HL-60/S4 (cell line): ENCODE measurements at regions not wholly inside any gene's neighbourhood (a gene's known extent, or its start where the extent isn't known, plus 50 kb on each side); places are given as distances from the start of the nearest gene placed in this dataset.
"Not testable (repeated sequence)": the region's sequence is repeated elsewhere in the genome, so short reads cannot be mapped to it uniquely, and the experiment has no call there.

Experiments
- in situ Hi-C: fragments of 300-500 bp; cut with MboI; formaldehyde crosslinking; loops from 2 replicates; pipeline ENCODE4 v1.14.3; 2022; ENCODE audit warnings: low sequenced_read_pairs

- in situ Hi-C loops = no loop called here
These were observed 228.9 kb downstream of the TTC8 start for GRCh38 chr14:89053303-89053702.

DNA sequence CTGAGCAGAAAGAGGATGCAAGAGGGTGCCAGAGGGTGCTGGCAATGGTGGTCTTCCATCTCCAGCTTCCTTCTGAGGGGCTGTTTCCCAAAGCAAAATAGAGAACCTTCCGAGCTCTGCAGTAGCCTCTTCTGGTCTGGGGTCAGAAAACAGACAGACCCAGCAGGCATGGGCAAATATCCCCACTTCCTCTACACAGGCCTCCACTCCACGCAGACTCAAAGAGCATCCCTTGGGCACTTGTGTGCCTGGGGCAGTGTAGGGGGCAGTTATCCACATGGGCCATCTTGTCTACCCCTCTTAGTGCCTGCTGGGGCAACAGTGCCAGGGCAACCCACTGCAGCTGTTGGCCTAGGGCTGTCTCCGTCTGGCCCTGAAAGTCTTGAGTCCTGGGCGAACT, 231.9 kb downstream of the TTC8 start:
- in situ Hi-C loops = no loop called here

- in situ Hi-C loops = no loop called here
These were observed 234.2 kb downstream of the TTC8 start for GRCh38 chr14:89058697-89059096.

DNA sequence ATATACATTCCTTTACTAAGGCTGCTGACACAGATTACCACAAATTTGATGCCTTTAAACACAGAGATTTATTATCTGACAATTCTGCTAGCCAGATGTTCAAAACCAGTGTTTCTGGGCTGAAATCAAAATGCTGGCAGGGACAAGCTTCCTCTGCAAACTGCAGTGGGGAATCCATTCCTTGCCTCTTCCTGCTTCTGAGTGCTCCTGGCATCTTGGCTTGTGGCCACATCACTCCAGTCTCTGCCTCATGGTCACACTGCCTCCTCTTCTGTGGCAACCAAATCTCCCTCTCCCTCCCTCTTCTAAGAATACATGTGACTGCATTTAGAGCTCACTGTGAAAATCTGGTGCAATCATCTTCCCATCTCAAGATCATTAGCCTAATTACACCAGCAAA, 235.7 kb downstream of the TTC8 start:
- in situ Hi-C loops = no loop called here

DNA sequence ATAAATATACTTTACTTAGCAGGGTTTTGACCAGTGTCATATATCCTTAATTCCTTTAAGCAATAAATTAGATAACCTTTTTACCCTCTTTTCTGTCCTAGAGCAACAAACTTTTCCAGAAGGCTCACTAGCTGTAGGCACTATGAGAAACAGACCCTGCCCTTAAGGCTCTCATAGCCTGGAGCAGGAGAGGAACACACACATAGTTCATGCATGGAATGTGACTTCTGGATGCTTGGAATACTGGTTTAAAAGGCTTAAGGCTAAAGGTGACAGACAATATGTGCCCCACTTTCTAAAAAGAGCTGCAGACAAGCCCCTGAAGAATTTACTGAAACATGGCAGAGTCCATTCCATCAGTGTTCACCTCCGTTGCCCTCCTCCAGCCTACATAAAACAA, 237.2 kb downstream of the TTC8 start:
- in situ Hi-C loops = no loop called here

- in situ Hi-C loops = no loop called here
These were observed 241.4 kb downstream of the TTC8 start for GRCh38 chr14:89065879-89066278.

DNA sequence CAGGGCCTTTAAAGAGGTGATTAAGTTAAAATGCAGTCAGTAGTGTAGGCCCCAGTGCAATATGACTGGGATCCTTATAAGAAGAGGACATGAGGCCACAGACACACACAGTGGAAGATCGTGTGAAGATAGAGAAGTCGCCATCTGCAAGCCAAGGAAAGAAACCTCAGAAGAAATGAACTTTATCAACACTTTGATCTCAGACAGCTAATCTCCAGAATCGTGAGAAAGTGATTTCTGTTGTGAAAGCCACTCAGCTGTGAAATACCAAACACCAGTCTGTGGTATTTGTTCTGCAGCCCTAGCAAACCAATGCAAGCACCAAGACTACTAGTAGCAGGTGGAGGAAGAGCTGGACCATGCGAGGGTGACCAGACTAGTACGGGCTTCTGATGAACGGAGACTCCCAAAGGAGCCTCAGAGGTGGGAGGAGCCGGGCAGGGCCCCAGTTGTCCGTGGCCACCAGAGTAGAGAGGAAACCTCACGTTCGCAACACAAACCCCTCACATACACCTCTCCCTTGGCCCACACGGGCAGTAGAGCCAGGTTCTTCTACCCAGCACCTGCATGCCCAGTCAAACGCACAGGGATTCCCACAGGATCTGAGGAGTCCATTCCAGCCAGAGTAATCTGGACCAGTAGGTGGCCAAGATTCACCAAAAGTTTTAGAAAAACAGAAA, 243.0 kb downstream of the TTC8 start:
- in situ Hi-C loops = no loop called here

DNA sequence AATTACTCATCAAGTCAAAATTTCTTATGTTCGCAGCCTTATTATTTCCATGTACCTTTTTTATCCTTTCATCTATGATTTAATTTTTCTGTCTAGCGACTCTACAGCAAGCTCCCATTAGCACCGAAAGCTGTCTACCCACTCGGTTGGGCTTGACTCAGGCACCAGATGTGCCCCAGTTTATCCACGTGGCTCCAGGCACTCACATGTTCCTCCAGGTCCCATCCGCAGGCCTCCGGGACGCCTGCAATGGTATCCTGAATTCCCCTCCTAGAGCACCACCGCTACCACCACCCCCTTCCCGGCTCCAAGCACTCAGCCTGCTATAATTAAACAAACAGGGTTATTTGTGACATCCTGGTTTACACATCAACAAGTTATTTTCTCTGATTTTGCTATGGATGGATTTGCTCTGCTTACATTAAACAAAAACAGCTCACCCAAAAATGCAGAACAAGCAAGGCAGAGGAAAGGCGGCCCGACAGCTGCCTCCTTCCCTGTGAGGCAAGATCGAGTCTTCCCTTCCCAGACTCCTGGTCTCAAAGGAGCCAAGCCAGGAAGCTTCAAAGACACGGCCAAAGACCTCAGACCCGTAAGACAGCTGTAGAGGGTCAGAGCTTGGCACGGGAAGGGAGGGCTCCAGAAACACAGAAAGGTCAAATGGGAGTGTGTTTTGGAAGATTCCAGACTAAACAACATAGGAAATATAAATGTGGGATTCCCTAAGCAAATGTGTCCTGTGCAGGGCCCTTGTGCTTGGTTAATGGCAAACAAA, 253.8 kb downstream of the TTC8 start:
- in situ Hi-C loops = no loop called here

- in situ Hi-C loops = no loop called here
These were observed 260.8 kb downstream of the TTC8 start for GRCh38 chr14:89085231-89085731.

- in situ Hi-C loops = no loop called here
These were observed 261.4 kb downstream of the TTC8 start for GRCh38 chr14:89085737-89086382.

DNA sequence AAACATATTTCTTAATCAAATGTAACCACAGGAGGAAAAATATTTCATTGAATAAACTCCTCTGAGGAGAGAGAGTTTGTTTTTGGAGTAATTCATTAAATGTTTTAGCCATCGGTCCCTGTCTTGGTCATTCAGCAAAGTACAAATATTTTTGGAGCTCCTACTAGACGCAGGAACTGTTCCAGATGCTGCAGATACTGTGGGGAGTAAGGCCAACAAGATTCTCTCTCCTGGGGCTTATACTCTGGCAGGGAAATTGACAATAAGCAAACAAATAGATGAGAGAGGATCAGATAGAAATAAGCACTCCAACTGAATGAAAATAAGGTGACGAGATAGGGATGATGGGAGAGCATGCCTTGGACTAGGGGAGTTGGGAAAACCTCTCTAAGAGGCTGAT, 264.1 kb downstream of the TTC8 start:
- in situ Hi-C loops = no loop called here

- in situ Hi-C loops = no loop called here
These were observed 264.9 kb downstream of the TTC8 start for GRCh38 chr14:89089330-89089729.

DNA sequence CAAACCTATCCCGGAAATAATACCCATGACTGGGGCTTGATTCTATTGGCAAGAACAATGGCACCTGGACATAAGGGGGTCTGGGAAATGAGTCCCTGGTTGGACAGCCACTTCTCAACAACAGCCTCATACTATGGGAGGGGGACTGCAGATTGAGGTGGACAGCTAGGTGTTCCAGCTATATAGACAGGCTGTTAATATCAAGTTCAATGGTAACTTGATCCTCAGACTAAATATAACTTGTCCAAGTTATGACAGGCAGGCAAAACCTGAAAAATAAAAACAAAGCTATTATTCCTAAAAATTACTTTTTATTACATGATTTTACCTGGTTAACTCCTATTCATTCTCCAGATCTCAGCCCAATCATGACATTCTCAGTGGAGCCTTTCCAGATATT, 267.3 kb downstream of the TTC8 start:
- in situ Hi-C loops = no loop called here

- in situ Hi-C loops = no loop called here
These were observed 268.8 kb downstream of the TTC8 start for GRCh38 chr14:89093083-89093730.

DNA sequence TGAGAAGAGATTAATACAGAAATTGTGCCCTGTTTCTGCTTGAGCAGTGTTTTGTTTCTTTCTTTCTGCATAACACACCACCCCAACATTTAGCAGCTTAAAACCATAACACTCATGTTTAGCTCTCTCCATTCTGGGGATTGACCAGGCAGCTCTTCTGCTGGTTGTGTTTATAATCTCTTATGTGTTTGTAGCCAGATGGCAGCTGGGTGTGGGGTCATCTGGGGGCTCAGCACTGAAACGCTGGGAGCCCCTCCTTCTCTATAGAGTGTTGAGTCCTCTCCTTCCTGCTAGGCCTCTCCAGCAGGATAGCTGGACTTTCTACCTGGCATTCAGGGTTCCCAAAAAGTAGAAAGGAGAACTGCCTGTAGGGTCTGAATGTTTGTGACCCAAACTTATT, 270.6 kb downstream of the TTC8 start:
- in situ Hi-C loops = no loop called here

- in situ Hi-C loops = no loop called here
These were observed 272.5 kb downstream of the TTC8 start for GRCh38 chr14:89096946-89097345.

GRCh38 chr14:89098254-89098653, 273.8 kb downstream of the TTC8 start:
- in situ Hi-C loops = no loop called here

DNA sequence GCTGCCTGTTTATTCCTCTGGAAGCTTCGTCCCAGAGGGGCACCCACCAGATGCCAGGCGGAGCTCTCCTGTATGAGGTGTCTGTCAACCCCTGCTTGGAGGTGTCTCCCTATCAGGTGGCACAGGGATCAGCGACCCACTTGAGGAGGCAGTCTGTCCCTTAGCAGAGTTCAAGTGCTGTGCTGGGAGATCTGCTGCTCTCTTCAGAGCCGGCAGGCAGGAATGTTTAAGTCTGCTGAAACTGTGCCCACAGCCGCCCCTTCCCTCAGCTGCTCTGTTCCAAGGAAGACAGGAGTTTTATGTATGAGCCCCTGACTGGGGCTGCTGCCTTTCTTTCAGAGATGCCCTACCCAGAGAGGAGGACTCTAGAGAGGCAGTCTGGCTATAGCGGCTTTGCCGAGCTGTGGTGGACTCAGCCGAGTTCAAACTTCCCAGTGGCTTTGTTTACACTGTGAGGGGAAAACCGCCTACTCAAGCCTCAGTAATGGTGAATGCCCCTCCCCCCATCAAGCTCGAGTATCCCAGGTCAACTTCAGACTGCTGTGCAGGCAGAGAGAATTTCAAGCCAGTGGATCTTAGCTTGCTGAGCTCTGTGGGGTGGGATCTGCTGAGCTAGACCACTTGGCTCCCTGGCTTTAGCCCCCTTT, 279.8 kb downstream of the TTC8 start:
- in situ Hi-C loops = not testable (repeated sequence)

DNA sequence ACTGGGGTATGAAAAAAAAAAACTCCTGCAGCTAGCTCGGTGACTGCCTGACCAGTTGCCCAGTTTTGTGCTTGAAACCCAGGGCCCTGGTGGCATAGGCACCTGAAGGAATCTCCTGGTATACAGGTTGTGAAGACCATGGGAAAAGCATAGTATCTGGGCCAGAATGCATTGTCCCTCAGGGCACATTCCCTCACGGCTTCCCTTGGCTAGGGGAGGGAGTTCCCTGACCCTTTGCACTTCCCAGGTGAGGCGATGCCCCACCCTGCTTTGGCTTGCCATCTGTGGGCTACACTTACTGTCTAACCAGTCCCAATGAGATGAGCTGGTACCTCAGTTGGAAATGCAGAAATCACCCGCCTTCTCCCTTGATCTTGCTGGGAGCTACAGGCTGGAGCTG, 280.4 kb downstream of the TTC8 start:
- in situ Hi-C loops = not testable (repeated sequence)
